ENCODE measurements at regions not wholly inside any gene's neighbourhood (a gene's known extent, or its start where the extent isn't known, plus 50 kb on each side); places are given as distances from the start of the nearest gene placed in this dataset.
"Not testable (repeated sequence)": the region's sequence is repeated elsewhere in the genome, so short reads cannot be mapped to it uniquely, and the experiment has no call there.

GRCh38 chr2:226187156-226187555 is 612.5 kb downstream of the IRS1 start:
- no peak for DNase-seq (ENCODE audit: extremely low read depth, low read depth)

DNA sequence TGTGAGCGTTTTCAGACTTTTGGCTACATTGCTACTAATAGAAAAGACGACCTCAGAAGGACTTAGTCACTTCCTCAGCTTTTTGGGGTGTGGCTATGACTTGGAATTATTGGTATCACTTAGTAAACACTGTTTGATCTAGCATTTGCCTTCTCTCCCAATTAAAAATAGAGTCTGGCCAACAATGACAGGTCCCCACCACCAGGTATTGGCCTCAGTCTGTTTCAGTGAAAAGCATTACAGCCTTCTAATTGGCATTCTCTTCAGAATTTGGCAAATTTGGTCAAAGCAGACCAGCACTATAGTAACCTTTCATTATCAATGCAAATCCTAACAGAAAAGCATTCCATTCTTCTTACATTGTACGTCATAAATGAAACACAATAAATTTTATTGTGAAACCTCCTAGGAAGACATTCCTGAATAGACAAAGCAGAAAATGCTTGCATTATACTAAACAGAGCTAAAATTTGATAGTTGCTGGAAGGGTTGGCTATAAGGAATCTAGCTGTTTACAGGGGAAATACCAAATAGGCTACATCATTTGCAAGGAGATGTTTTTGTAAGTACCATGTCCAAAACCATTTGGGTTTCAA is 613.9 kb downstream of the IRS1 start:
- peak; percentile 80 for DNase-seq (ENCODE audit: extremely low read depth, low read depth)

DNA sequence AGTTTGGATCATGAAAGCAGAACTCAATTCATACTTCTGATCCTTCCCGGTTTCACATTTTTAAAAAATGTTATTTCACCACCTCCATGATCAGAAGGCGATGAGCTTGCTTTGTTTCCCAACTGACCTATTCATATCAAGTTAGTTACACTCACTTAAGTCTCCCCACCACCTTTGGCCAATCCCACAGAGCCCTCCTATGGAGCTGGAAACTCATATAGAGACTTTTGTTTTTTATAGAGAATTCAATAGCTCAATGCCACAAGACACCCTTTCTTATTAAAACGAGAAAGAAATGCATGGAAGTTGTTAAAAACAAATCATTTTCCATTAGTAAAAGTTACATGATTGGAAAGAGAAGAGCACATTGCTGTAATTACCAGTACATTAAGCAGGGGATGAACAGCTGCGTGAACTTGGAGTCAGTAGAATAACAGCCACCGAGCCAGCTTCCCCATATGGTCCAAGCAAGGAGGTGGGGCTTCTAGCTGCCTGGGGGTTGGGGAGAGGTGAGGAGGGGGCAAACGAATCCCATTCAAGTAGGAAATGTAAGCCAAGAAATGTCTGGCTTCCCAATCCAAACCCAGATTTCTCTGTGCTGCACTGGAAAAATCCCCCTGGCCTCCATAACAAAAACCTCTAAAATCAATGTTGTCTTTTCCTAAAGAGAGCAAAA is 614.5 kb downstream of the IRS1 start:
- DNase-seq (ENCODE audit: extremely low read depth, low read depth), result peak; percentile 57

GRCh38 chr2:226184540-226184939 is 615.1 kb downstream of the IRS1 start:
- peak; percentile 19 for DNase-seq (ENCODE audit: extremely low read depth, low read depth)

DNA sequence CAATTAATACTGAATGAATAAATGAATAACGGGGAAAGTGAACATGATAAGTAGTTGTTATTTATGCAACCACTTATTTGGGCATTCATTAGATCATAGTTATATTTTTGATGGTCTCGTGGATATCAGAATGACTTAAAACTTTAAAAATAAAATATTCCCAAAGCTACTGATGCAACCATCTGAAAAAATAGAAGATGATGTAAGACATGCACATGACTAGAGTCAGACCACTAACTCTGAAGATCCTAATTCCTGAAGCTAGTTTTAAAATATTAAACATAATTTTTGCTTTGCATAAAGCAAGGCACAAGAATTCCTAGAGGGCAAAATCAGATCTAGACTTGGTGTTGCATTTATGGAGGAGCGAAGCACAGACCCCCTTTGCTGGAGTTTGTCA is 616.1 kb downstream of the IRS1 start:
- DNase-seq (ENCODE audit: extremely low read depth, low read depth), result no peak

DNA sequence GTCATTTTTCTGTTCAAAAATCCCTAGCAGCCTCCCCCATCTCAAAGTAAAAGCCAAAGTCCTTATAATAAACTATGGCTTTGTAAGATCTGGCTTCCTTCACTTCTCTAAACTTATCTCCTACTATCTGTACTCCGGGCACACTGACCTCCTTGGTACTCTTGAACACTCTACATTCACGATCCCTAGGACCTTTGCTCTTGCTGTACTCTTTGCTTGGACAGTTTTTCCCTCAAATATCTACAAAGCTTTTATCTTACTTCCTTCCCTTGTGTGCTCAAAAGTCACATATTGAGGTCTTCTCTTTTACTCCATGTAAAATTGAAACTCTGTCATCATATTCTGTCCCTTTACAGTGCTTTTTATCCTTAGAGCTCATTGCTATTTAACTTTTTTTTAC is 616.6 kb downstream of the IRS1 start:
- no peak for DNase-seq (ENCODE audit: extremely low read depth, low read depth)

GRCh38 chr2:226181909-226182308 is 617.7 kb downstream of the IRS1 start:
- no peak for DNase-seq (ENCODE audit: extremely low read depth, low read depth)

- no peak for DNase-seq (ENCODE audit: extremely low read depth, low read depth)
These were observed 619.2 kb downstream of the IRS1 start for GRCh38 chr2:226180281-226180884.

DNA sequence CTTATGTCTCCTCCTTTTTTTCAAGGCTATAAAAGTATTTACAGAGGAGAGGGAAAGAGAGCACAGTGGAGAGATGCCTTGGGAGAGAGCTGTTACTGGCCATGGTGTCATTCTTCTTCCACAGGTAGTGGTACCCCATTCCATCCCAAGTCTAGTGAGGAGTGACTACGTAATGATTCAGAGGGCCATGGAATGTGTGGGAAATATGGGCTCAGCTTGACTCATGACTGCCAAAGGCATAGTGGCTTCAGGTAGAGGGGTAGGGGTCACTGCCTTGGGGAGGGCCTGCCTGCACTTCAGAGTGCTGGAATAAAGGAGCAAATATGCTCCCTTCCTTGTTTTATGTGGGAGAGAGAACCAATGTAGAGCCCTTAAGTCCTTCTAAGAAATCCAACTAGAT is 620.6 kb downstream of the IRS1 start:
- no peak for DNase-seq (ENCODE audit: extremely low read depth, low read depth)

DNA sequence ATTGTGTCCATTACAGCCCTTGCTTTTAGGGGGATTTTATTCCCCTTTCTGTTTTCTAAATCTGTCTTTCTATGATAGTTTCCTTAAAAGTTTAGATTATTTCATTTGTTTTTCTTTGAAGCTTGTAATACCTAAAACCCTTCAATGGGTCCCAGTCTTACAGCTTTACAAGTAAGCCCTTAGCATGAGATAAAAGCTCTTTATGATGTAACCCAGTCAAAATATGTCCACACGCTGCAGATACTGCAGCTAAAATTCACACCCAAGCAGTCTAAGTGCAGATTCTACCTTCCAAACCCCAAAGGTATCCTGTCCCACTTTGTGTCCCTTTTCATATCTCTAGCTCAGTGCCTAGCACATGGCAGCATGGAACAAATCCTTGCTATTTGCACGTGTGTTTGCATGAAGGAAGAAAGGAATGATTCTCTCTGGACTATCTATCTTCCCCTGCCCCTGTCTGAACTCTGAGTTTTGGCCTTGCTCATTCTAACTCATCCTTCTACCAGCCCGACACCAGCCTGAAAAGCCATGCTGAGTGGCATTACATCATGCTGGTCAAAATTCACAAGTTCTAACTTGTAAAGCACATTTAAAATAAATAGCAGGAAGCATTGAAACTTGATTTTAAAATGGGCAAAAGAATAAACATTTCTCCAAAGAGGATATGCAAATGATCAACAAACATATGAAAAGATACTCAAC is 623.2 kb downstream of the IRS1 start:
- no peak for DNase-seq (ENCODE audit: extremely low read depth, low read depth)

GRCh38 chr2:226174390-226174789 is 625.2 kb downstream of the IRS1 start:
- DNase-seq (ENCODE audit: extremely low read depth, low read depth), result no peak

- DNase-seq (ENCODE audit: extremely low read depth, low read depth), result no peak
These were observed 626.7 kb downstream of the IRS1 start for GRCh38 chr2:226172939-226173338.

DNA sequence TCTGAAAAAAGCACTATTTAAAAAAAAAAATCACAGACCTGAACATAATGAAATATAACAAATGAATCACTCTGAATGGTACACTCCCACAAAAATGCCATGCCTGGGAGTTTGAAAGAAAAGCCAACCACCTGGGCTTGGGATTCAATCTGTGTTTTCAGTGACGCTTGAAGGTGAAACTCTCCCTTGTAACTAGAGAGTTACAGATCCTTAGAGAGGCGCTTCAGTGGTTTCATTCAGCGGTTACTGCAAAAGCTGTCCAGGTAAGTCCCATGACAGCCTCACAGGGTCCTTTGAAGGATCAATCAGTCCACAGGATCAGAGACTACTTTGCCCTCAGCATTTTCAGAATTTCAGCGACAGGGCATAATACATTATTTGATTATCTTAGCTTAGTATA is 627.3 kb downstream of the IRS1 start:
- no peak for DNase-seq (ENCODE audit: extremely low read depth, low read depth)

GRCh38 chr2:226169751-226170581 is 629.7 kb downstream of the IRS1 start:
- no peak for DNase-seq (ENCODE audit: extremely low read depth, low read depth)

DNA sequence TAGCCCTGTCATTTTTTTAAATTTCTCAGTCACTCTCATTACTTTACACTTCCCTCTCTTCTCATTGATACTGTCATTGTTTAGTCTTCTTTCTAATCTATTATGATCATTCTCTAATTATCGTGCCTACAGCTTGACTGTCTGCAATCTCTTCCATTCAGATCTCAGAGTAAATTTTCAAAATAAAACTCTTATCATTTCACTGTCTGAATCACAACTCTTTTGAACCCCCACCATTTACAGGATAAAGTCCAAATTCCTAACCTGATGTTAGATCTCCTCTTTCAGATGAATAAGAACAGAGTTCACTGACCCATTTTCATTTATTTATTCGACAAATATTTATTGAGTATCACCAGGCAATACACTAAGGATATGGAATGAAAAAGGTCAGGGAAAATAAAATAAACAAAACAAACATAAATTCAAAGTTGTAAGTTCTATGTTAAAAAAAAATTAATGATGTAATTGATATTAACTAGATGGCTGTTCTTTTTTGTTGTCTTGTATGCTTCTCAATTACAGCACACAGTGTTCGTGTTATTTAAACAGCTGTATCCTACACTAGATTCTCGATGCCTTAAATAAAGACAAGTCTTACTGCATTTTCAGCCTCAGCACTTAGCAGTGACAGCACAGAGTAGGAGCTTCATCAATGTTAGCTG is 631.0 kb downstream of the IRS1 start:
- DNase-seq (ENCODE audit: extremely low read depth, low read depth), result no peak

- no peak for DNase-seq (ENCODE audit: extremely low read depth, low read depth)
These were observed 635.1 kb downstream of the IRS1 start for GRCh38 chr2:226164512-226164911.

GRCh38 chr2:226160617-226161016 is 639.0 kb downstream of the IRS1 start:
- not testable (repeated sequence) for DNase-seq (ENCODE audit: extremely low read depth, low read depth)

DNA sequence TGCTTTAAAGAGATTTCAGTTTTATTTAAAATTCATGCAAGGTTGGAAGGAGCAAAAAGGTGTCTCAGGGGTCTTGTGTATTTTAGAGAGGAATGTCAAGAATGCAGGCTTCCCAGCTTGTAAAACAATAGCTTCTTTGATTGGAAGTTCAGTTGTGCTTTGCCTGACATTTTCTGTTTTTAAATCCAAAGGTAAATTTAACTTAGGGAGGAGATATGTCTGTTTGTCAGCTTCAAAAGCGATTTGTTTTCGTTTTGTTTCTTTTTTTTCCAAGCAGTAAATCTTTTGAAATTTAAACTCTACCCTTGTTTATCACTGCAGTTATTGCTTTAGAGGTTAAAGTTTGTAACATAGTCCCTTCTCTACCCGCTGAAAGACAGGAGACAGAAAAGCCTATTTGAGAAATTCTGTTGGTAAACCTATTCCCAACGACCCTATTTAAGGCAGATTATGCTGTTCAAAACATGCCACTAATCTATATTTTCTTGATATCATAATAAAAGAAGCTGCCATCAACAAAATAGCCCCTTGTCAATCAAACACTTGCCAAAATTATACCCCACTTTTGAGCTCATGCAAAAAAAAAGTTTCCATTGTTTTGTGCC is 639.6 kb downstream of the IRS1 start:
- no peak for DNase-seq (ENCODE audit: extremely low read depth, low read depth)

GRCh38 chr2:226158940-226159339 is 640.7 kb downstream of the IRS1 start:
- DNase-seq (ENCODE audit: extremely low read depth, low read depth), result no peak

DNA sequence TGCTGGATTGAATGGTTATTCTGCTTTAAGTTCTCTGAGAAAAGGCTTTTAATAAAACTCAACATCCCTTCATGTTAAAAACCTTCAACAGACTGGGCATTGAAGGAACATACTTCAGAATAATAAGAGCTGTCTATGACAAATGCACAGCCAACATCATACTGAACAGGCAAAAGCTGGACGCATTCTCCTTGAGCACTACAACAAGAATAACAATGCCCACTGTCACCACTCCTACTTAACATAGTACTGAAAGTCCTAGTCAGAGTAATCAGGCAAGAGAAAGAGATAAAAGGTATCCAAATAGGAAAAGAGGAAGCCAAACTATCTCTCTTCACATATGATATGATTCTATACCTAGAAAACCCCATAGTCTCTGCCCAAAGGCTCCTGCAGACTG is 641.4 kb downstream of the IRS1 start:
- DNase-seq (ENCODE audit: extremely low read depth, low read depth), result no peak
